HG02852 (cell line): ENCODE measurements at regions not wholly inside any gene's neighbourhood (a gene's known extent, or its start where the extent isn't known, plus 50 kb on each side); places are given as distances from the start of the nearest gene placed in this dataset.

ENCODE experiments used
- ATAC-seq: cut with Tn5 transposase; IDR thresholded peaks from one replicate; pipeline ENCODE4 v1.9.1; 2021; ENCODE audit warnings: mild to moderate bottlenecking, moderate library complexity; ENCODE audit not compliant: unreplicated experiment

DNA sequence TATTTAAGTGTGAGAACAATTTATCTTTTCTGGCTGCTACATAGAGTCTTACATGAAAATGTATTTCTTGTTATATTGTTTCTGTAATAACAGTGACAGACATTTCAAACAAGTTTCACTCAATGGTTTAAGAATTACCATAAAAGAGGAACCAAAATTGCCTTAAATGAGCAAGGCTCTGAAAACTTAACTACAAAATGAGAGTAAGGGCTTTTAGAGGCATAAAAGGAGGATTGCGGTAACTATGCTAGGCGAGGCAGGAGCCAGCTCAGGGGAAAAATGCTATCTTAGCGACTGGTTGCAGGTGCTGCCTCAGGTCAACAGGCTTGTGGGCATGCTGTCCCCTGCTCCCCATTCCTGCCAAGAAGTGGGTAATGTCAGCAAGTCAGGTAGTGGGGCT lies 81.7 kb upstream of the MSI2 start:
- ATAC-seq = peak; percentile 75

DNA sequence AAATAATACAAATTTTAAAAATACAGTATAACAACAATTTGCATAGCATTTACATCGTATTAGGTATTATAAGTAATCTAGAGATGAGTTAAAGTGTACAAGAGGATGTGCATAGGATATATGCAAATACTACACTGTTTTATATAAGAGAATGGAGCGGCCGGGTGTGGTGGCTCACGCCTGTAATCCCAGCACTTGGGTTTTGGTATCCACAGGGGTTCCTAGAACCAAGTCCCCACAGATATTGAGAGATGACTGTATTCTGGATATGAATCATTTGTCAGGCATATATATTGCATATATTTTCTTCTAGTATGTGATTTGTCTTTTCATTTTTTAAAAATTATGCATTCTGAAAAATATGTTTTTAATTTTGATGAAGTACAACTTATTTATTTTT lies 77.5 kb upstream of the MSI2 start:
- no peak for ATAC-seq

DNA sequence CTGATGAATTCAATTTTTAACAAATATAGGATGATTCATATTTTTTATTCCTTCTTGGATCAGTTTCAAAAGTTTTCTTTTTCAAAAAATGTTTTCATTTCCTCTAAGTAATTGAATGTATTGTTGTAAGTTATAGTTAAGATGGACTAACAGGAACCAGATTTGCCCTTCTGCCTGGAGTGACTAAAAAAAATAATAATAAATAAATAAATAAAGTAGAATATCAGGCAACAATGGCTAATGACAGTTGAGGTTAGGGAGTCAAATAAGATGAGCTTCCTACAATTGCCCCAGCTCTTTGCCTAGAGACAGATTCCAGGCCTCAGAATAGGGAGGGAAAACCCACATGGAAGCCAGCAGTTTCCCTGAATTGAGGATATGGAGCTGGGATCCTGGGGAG lies 73.7 kb upstream of the MSI2 start:
- no peak for ATAC-seq

DNA sequence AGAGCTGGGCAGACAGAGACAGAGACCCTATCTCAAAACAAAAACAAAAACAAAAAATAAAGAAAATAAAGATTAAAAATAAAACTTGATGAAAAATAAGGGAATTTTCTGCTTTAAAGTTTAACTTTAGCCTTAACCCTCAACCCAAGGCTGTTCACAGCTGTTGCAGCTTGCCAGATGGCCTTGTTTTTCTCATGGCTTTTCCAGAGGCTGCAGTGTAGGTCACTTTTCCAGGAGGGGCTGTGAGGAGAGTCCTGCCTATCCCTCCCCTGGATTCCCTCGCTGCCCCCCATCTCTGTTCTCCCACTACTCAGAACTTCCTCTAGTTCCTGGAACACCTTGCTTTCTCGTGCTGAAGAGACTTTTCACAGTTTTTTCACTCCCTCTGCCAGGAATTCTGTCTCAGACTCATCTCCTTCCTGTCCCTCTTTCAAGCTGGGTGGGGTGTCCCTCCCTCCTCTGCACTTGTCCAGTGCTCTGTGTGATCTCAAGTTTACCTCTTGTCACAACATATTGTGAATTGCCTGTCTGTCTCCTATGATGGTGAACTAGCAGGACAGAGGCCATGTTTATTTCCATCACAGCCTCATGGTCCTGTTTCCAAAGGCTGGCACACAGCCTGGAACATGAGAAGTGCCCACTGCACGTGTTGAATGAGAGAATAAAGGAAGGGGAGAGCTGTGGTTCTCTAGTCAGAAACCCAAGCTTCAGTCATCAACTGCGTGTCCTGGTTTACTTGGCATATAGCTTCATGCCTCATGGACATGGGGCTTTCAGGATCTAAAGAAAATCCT lies 69.9 kb upstream of the MSI2 start:
- ATAC-seq = no peak

DNA sequence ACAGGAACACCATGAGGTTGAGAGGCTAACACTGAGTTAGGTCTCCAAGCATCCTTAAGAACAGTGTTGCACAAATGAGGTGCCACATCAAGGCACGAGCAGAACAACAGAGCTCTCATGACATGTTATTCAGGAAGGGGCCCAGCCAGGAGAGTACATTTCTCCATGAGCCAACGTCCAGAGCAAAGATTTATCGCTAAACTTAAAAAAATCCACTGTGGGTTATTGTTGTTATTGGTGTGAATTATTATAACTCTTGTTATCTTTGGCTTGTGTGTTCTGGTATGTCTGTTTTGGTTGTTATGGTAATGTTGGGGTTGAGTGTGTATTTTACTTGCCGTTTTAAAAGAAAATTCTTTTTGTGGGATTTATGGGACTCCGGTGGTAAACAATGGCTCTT lies 68.9 kb upstream of the MSI2 start:
- no peak for ATAC-seq

DNA sequence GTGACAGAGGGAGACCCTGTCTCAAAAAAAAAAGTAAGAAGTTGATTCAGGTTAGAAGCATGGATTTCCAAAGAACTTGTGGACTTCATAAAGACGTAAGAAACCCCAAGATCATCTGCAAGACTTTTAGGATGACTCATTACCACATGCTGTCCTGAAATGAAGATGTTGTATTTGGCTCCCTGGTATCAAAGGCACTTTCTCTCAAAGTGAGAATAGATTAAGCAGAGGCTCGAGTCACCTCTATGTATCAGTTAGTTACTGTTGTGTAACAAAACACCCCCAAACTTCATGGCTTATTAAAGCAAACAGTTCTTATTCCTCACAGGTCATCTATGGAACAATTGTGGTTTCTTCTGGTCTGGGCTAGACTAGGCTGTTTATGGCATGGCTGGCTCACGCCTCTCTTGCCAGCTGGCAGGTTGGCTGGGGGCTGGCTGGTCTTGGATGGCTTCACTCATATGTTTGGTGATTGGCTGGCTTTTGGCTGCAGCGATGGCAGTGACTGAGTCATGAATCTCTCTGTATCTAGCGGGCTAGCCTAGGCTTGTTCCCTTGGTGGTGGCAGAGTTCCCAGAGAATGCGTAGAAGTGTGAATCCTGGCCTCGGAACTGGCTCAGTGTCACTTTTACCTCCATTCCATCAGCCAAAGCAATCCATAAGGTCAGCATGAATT lies 60.4 kb upstream of the MSI2 start:
- no peak for ATAC-seq

DNA sequence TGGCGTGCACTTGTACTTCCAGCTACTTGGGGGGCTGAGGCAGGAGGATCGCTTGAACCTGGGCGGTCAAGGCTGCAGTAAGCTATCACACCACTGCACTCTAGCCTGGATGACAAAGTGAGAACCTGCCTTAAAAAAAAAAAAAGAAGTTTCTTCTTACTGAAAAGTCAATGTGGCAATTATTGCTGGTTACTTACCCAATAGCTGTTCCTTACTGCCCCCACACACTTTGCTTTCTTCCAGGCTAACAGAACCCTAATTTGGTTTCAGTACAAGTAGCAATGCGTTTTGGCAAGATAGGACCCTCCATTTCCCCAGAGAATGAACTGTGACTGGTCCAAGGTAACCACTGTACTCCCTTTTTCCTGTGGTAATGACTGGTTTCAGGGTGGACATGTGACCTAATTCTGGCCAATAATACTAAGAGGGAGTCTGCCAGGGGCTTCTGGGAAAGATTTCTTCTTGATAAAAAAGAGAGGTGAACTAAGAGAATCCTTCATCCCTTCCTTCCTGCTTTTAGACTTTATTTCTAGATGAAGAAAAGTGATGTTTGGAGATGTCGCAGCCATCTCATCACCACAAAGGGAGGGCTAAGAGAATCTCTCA lies 58.8 kb upstream of the MSI2 start:
- ATAC-seq = no peak

DNA sequence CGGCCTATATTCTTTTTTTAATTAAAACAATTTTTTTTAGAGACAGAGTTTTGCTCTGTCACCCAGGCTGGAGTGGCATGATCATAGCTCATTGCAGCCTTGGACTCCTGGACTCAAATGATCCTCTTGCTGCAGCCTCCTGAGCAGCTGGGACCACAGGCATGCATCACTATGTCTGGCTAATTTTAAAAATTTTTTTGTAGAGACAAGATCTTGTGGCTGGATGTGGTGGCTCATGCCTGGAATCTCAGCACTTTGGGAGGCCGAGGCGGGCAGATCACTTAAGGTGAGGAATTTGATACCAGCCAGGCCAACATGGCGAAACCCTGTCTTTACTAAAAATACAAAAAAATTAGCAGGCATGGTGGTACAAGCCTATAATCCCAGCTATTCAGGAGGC lies 54.8 kb upstream of the MSI2 start:
- ATAC-seq = no peak

DNA sequence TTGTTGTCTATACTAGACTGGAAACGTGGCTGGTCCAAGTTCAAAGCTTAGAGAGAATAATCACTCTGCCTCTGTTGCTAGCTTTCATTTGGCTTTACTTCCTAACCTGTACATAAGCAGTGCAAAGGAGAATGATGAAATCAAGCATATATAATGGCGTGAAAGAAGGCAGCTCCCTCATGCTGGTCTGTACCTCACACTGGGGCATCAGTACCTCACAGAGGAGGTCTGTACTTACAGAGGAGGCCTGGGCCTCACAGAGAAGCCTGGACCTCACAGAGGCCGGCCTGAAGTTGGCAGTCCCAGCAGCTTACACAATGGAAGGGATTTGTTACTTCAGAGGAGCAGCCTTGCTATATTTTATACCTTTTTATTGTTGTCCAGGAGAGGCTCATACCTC lies 53.3 kb upstream of the MSI2 start:
- no peak for ATAC-seq
